ENCODE measurements at regions not wholly inside any gene's neighbourhood (a gene's known extent, or its start where the extent isn't known, plus 50 kb on each side); places are given as distances from the start of the nearest gene placed in this dataset.
"Not testable (repeated sequence)": the region's sequence is repeated elsewhere in the genome, so short reads cannot be mapped to it uniquely, and the experiment has no call there.

DNA sequence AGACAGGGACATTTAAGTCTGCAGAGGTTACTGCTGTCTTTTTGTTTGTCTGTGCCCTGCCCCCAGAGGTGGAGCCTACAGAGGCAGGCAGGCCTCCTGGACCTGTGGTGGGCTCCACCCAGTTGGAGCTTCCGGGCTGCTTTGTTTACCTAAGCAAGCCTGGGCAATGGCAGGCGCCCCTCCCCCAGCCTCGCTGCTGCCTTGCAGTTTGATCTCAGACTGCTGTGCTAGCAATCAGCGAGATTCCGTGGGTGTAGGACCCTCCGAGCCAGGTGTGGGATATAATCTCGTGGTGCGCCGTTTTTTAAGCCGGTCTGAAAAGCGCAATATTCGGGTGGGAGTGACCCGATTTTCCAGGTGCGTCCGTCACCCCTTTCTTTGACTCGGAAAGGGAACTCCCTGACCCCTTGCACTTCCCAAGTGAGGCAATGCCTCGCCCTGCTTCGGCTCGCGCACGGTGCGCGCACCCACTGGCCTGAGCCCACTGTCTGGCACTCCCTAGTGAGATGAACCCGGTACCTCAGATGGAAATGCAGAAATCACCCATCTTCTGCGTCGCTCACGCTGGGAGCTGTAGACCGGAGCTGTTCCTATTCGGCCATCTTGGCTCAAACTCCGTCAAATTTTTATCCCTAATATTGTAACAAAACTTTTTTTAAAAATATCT, 101.2 kb upstream of the CPHXL start:
- not testable (repeated sequence) for TF ChIP-seq CTCF, POLR2AphosphoS5, POLR2A (IDR thresholded peaks at IDR 0.05)
